GM12878 (cell line): ENCODE measurements at regions not wholly inside any gene's neighbourhood (a gene's known extent, or its start where the extent isn't known, plus 50 kb on each side); places are given as distances from the start of the nearest gene placed in this dataset.

Experiments used
- BMI1 ChIP-seq: fragments of 450-650 bp; IDR thresholded peaks from 2 replicates; pipeline ENCODE4 v1.6.1; 2016; ENCODE audit warnings: mild to moderate bottlenecking, moderate library complexity, borderline replicate concordance
- CTCF ChIP-seq, 3 experiments: IDR thresholded peaks in 2 of 3; conservative IDR thresholded peaks in 1 of 3; 2 replicates each; pipeline ENCODE4 v1.5.1; 2011; ENCODE audit warnings: low read depth in 3 of 3, low read length in 3 of 3, mild to moderate bottlenecking in 3 of 3, control low read depth in 2 of 3, moderate library complexity in 2 of 3, inconsistent platforms in 1 of 3, mixed read lengths in 1 of 3; ENCODE audit not compliant: control insufficient read depth in 2 of 3, insufficient read depth in 1 of 3; ENCODE audit errors: extremely low read depth in 1 of 3
- DPF2 ChIP-seq: fragments of 450-650 bp; IDR thresholded peaks from 2 replicates; pipeline ENCODE4 v1.6.1; 2017; ENCODE audit warnings: mild to moderate bottlenecking
- ELK1 ChIP-seq: IDR thresholded peaks from 2 replicates; pipeline ENCODE4 v1.6.1; 2012; ENCODE audit warnings: low read depth, low read length, improper control_type of control experiment
- POLR2A ChIP-seq: IDR thresholded peaks from 2 replicates; pipeline ENCODE4 v1.6.1; 2011; ENCODE audit warnings: low read depth, mild to moderate bottlenecking, low read length
- SIN3A ChIP-seq: IDR thresholded peaks from 2 replicates; pipeline ENCODE4 v1.6.1; 2012; ENCODE audit warnings: low read depth, low read length, improper control_type of control experiment
- SUZ12 ChIP-seq: fragments of 200-600 bp; sonication (generic); IDR thresholded peaks from one replicate; pipeline ENCODE4 v1.6.1; 2018; ENCODE audit warnings: antibody characterized with exemption, mild to moderate bottlenecking; ENCODE audit not compliant: unreplicated experiment
- TBL1XR1 ChIP-seq: IDR thresholded peaks from 2 replicates; pipeline ENCODE4 v1.6.1; 2012; ENCODE audit warnings: low read depth, low read length, improper control_type of control experiment
- YBX1 ChIP-seq: fragments of 450-650 bp; IDR thresholded peaks from 2 replicates; pipeline ENCODE4 v1.6.1; 2016; ENCODE audit warnings: antibody characterized with exemption
- TF ChIP-seq, protein P1 (sequence below): IDR thresholded peaks from 2 replicates; pipeline ENCODE4 v1.6.1; 2012; ENCODE audit warnings: improper control_type of control experiment, low read depth, low read length; ENCODE audit not compliant: insufficient replicate concordance
- TF ChIP-seq, protein P2 (sequence below): IDR thresholded peaks from 2 replicates; pipeline ENCODE4 v1.6.1; 2011; ENCODE audit warnings: mild to moderate bottlenecking, low read depth, low read length, moderate library complexity; ENCODE audit not compliant: insufficient replicate concordance

- TF ChIP-seq SUZ12 (no peak), ELK1 (no peak), CTCF (IDR thresholded peaks at IDR 0.05 in 2 of 3, conservative IDR thresholded peaks at IDR 0.05 in 1 of 3; ENCODE audit: control insufficient read depth in 2 of 3, extremely low read depth in 1 of 3, insufficient read depth in 1 of 3, low read depth in 3 of 3, low read length in 3 of 3) (no peak), BMI1 (no peak), YBX1 (no peak), TBL1XR1 (no peak), SIN3A (no peak), POLR2A (no peak), DPF2 (no peak)
- TF ChIP-seq, protein P1, sequence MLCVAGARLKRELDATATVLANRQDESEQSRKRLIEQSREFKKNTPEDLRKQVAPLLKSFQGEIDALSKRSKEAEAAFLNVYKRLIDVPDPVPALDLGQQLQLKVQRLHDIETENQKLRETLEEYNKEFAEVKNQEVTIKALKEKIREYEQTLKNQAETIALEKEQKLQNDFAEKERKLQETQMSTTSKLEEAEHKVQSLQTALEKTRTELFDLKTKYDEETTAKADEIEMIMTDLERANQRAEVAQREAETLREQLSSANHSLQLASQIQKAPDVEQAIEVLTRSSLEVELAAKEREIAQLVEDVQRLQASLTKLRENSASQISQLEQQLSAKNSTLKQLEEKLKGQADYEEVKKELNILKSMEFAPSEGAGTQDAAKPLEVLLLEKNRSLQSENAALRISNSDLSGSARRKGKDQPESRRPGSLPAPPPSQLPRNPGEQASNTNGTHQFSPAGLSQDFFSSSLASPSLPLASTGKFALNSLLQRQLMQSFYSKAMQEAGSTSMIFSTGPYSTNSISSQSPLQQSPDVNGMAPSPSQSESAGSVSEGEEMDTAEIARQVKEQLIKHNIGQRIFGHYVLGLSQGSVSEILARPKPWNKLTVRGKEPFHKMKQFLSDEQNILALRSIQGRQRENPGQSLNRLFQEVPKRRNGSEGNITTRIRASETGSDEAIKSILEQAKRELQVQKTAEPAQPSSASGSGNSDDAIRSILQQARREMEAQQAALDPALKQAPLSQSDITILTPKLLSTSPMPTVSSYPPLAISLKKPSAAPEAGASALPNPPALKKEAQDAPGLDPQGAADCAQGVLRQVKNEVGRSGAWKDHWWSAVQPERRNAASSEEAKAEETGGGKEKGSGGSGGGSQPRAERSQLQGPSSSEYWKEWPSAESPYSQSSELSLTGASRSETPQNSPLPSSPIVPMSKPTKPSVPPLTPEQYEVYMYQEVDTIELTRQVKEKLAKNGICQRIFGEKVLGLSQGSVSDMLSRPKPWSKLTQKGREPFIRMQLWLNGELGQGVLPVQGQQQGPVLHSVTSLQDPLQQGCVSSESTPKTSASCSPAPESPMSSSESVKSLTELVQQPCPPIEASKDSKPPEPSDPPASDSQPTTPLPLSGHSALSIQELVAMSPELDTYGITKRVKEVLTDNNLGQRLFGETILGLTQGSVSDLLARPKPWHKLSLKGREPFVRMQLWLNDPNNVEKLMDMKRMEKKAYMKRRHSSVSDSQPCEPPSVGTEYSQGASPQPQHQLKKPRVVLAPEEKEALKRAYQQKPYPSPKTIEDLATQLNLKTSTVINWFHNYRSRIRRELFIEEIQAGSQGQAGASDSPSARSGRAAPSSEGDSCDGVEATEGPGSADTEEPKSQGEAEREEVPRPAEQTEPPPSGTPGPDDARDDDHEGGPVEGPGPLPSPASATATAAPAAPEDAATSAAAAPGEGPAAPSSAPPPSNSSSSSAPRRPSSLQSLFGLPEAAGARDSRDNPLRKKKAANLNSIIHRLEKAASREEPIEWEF = no peak
- TF ChIP-seq, protein P2, sequence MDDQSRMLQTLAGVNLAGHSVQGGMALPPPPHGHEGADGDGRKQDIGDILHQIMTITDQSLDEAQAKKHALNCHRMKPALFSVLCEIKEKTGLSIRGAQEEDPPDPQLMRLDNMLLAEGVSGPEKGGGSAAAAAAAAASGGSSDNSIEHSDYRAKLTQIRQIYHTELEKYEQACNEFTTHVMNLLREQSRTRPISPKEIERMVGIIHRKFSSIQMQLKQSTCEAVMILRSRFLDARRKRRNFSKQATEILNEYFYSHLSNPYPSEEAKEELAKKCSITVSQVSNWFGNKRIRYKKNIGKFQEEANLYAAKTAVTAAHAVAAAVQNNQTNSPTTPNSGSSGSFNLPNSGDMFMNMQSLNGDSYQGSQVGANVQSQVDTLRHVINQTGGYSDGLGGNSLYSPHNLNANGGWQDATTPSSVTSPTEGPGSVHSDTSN = no peak
Measured at GRCh38 chr6:37551867-37552266, 52.2 kb upstream of the CCDC167 start.
